K562 (cell line): ENCODE measurements at regions not wholly inside any gene's neighbourhood (a gene's known extent, or its start where the extent isn't known, plus 50 kb on each side); places are given as distances from the start of the nearest gene placed in this dataset.

Experiments used
- ATAC-seq: fragments of 200-7000 bp; cut with Tn5 transposase; 3 replicates; pipeline ENCODE4 v1.9.1; 2020; ENCODE audit warnings: moderate library complexity
- BruUV-seq: library from RNA; stranded (reverse); fragments of 400-500 nt; replicated peaks from 2 replicates; lab custom pipeline; 2021; lab: Mats Ljungman, UMichigan
- CTCF ChIA-PET: fragments of 300-600 bp; formaldehyde crosslinking; extraction: SDS; loops from one replicate; lab custom pipeline; 2021; ENCODE audit warnings: low intra/inter-chr PET ratio; lab: Yijun Ruan, JAX
- POLR2A ChIA-PET: fragments of 300-600, 350-650 bp; sonication (Branson Sonifier 250); formaldehyde crosslinking; extraction: SDS; loops from one replicate; lab custom pipeline; 2021; ENCODE audit warnings: antibody characterized with exemption, inconsistent platforms; lab: Yijun Ruan, JAX
- DNase-seq, 4 experiments: peaks; one replicate each; pipeline versions ENCODE4 v3.0.0 to v3.0.0-alpha.2; 2011 to 2018; ENCODE audit warnings: low spot score in 3 of 4, mixed read lengths in 3 of 4; ENCODE audit errors: extremely low read depth in 1 of 4
- FAIRE-seq: peaks from 2 replicates; lab custom pipeline; 2011; peaks lifted over from hg19 to GRCh38; lab: Jason Lieb, UNC
- H2AFZ ChIP-seq: 2 replicates; pipeline ENCODE4 v1.6.0; 2011; ENCODE audit warnings: low read depth, low read length, control low read depth, inconsistent platforms
- H3K27ac ChIP-seq: fragments of 200-600 bp; 3 replicates; pipeline ENCODE4 v1.8.0; 2011; ENCODE audit warnings: low read depth, mild to moderate bottlenecking, control low read depth, inconsistent platforms, low read length, moderate library complexity, mixed read lengths; ENCODE audit errors: extremely low read depth
- H3K27me3 ChIP-seq, 2 experiments: fragments of 300-600 bp in 1 of 2; 2 replicates in 1 of 2; 3 replicates in 1 of 2; pipeline versions ENCODE4 v1.6.0 to v1.8.0; 2011; ENCODE audit warnings: inconsistent platforms in 2 of 2, low read length in 2 of 2, mild to moderate bottlenecking in 1 of 2, mixed read lengths in 1 of 2, moderate library complexity in 1 of 2; ENCODE audit not compliant: control insufficient read depth in 2 of 2, insufficient read depth in 2 of 2
- H3K36me3 ChIP-seq: fragments of 300-600 bp; 3 replicates; pipeline ENCODE4 v1.8.0; 2011; ENCODE audit warnings: mild to moderate bottlenecking, low read length, inconsistent platforms; ENCODE audit not compliant: control insufficient read depth, insufficient read depth
- H3K4me1 ChIP-seq, 2 experiments: fragments of 200-600 bp in 1 of 2; replicated peaks in 1 of 2; 2 replicates in 1 of 2; 3 replicates in 1 of 2; pipeline versions ENCODE4 v1.5.1 to v1.8.0; 2011; ENCODE audit warnings: inconsistent platforms in 2 of 2, low read length in 2 of 2, mild to moderate bottlenecking in 1 of 2, mixed read lengths in 1 of 2, moderate library complexity in 1 of 2; ENCODE audit not compliant: control insufficient read depth in 2 of 2, insufficient read depth in 2 of 2
- H3K4me2 ChIP-seq: 2 replicates; pipeline ENCODE4 v1.6.1; 2011; ENCODE audit warnings: low read length, control low read depth, inconsistent platforms, mixed read lengths; ENCODE audit not compliant: insufficient read depth
- H3K4me3 ChIP-seq: fragments of 200-600 bp; sonication (generic), shearing (Covaris generic); 2 replicates; pipeline ENCODE4 v1.5.1; 2016; ENCODE audit warnings: control low read depth, inconsistent platforms
- H3K79me2 ChIP-seq: fragments of 200-600 bp; 3 replicates; pipeline ENCODE4 v1.8.0; 2011; ENCODE audit warnings: low read length, inconsistent platforms; ENCODE audit not compliant: control insufficient read depth, insufficient read depth
- H3K9ac ChIP-seq, 2 experiments: 2 replicates each; pipeline versions ENCODE4 v1.6.0 to v1.6.1; 2011; ENCODE audit warnings: low read depth in 2 of 2, low read length in 2 of 2, control low read depth in 1 of 2, inconsistent platforms in 1 of 2, mild to moderate bottlenecking in 1 of 2, mixed read lengths in 1 of 2; ENCODE audit not compliant: insufficient read depth in 1 of 2
- H3K9me1 ChIP-seq: one replicate; pipeline ENCODE4 v1.6.0; 2011; ENCODE audit warnings: inconsistent platforms, mild to moderate bottlenecking, low read length, moderate library complexity; ENCODE audit not compliant: control insufficient read depth, insufficient read depth
- H3K9me3 ChIP-seq: replicated peaks from 2 replicates; pipeline ENCODE4 v1.5.1; 2011; ENCODE audit warnings: low read depth, low read length, inconsistent platforms; ENCODE audit not compliant: control insufficient read depth, insufficient read depth
- H4K20me1 ChIP-seq: replicated peaks from 2 replicates; pipeline ENCODE4 v1.6.1; 2011; ENCODE audit warnings: low read length, inconsistent platforms, mixed read lengths; ENCODE audit not compliant: control insufficient read depth, insufficient read depth
- ARID2 ChIP-seq: fragments of 450-650 bp; IDR thresholded peaks from 2 replicates; pipeline ENCODE4 v1.6.1; 2017; ENCODE audit warnings: antibody characterized with exemption, mild to moderate bottlenecking
- CBX3 ChIP-seq, 2 experiments: IDR thresholded peaks; 1 replicate in 1 of 2; 2 replicates in 1 of 2; pipeline ENCODE4 v1.6.1; 2012; ENCODE audit warnings: inconsistent platforms in 2 of 2, low read length in 2 of 2, borderline replicate concordance in 1 of 2, control low read depth in 1 of 2
- HDAC8 ChIP-seq: fragments of 450-650 bp; IDR thresholded peaks from 2 replicates; pipeline ENCODE4 v1.6.1; 2016; ENCODE audit warnings: mild to moderate bottlenecking, missing genetic modification characterization, moderate library complexity, missing compliant biosample characterization
- POLR3A ChIP-seq: IDR thresholded peaks from 2 replicates; pipeline ENCODE4 v1.6.1; 2011; ENCODE audit warnings: borderline replicate concordance, mild to moderate bottlenecking, moderate library complexity; ENCODE audit not compliant: insufficient read length, insufficient read depth; ENCODE audit errors: extremely low read depth
- RFX1 ChIP-seq: fragments of 450-650 bp; IDR thresholded peaks from 2 replicates; pipeline ENCODE4 v1.6.1; 2016; ENCODE audit warnings: mild to moderate bottlenecking, moderate library complexity
- SPI1 ChIP-seq: IDR thresholded peaks from 2 replicates; pipeline ENCODE4 v1.6.1; 2011; ENCODE audit warnings: low read depth, low read length, control low read depth, borderline replicate concordance
- TEAD2 ChIP-seq: fragments of 450-650 bp; IDR thresholded peaks from 2 replicates; pipeline ENCODE4 v1.6.1; 2016; ENCODE audit warnings: missing genetic modification characterization, control low read depth, missing compliant biosample characterization
- ZNF165 ChIP-seq: fragments of 250-450 bp; sonication (Bioruptor Pico); IDR thresholded peaks from 2 replicates; pipeline ENCODE4 v1.4.0; 2020; ENCODE audit warnings: borderline replicate concordance
- ZNF232 ChIP-seq: sonication (generic); formaldehyde crosslinking; IDR thresholded peaks from 2 replicates; pipeline ENCODE4 v1.8.0; 2022; ENCODE audit warnings: mild to moderate bottlenecking, missing genetic modification reagents
- WGBS: fragments of 100-300 bp; shearing (Covaris generic); methylation state at CpG from one replicate; pipeline ENCODE4 v1.1.6; 2016; ENCODE audit warnings: low coverage, mixed read lengths; ENCODE audit not compliant: insufficient coverage; ENCODE audit errors: missing lambda C conversion rate; 5-methylcytosine and 5-hydroxymethylcytosine counted together
- in situ Hi-C: fragments of 300-500 bp; cut with MboI; formaldehyde crosslinking; loops from 4 replicates; pipeline ENCODE4 v1.15.0; 2018; ENCODE audit warnings: inconsistent platforms, mixed read lengths
- intact Hi-C: fragments of 100-400 bp; cut with micrococcal nuclease; formaldehyde crosslinking; loops from 2 replicates; pipeline ENCODE4 v1.14.2; 2022

- ATAC-seq (no peak), FAIRE-seq (no peak), DNase-seq (no peak)
- TF ChIP-seq SPI1 (peak; percentile 52; the same call in 1 of the 2 replicates), POLR3A (no peak)
- Histone ChIP-seq H3K9me1 (no peaks in the 10 kb centered on the region), H3K4me1 (no peaks in the 10 kb centered on the region), H2AFZ (no peak overlapping the region), H4K20me1 (no peaks in the 10 kb centered on the region), H3K9me3 (no peaks in the 10 kb centered on the region), H3K4me2 (no peak overlapping the region), H3K27ac (no peak overlapping the region), H3K79me2 (no peaks in the 10 kb centered on the region), H3K27me3 (no peaks in the 10 kb centered on the region), H3K36me3 (no peaks in the 10 kb centered on the region), H3K4me3 (no peak overlapping the region), H3K9ac (no peak overlapping the region)
- POLR2A ChIA-PET: interaction anchor here (0.7 kb wide), 1 partner anchor 1474 kb away, joined by 4 read pairs; no protein-coding TSS in a partner anchor
- intact Hi-C loops (no loop called here), in situ Hi-C loops (no loop called here)
- BruUV-seq: no TSS peak
- CTCF ChIA-PET: no interaction called here
- 0% methylated on average over 3 of the region's 3 CpGs for WGBS
Measured at GRCh38 chr20:52890130-52890529, 82.0 kb upstream of the TSHZ2 start.

- no TSS peak for BruUV-seq
- WGBS: 0% methylated on average over 4 of the region's 4 CpGs
- no peaks in the 10 kb centered on the region for H3K9me3 ChIP-seq
- no peak overlapping the region for H3K4me3 ChIP-seq
- H4K20me1 ChIP-seq: no peaks in the 10 kb centered on the region
- H3K79me2 ChIP-seq: no peaks in the 10 kb centered on the region
- no peak for DNase-seq
- H3K4me2 ChIP-seq: no peak overlapping the region
- no peak for ATAC-seq
- intact Hi-C loops (no loop called here), in situ Hi-C loops (no loop called here)
- CTCF ChIA-PET: no interaction called here
- no peak for FAIRE-seq
- H3K27me3 ChIP-seq: no peaks in the 10 kb centered on the region
- POLR2A ChIA-PET: no interaction called here
- H3K9ac ChIP-seq: no peak overlapping the region
- no peaks in the 10 kb centered on the region for H3K4me1 ChIP-seq
- no peak overlapping the region for H2AFZ ChIP-seq
- no peaks in the 10 kb centered on the region for H3K36me3 ChIP-seq
- no peak overlapping the region for H3K27ac ChIP-seq
- H3K9me1 ChIP-seq: no peaks in the 10 kb centered on the region
- TF ChIP-seq RFX1 (no peak), ARID2 (no peak), ZNF165 (CRISPR knock-in tag) (no peak), TEAD2 (no peak), ZNF232 (CRISPR knock-in tag) (no peak), CBX3 (IDR thresholded peaks at IDR 0.05; ENCODE audit: borderline replicate concordance in 1 of 2, low read length in 2 of 2) (no peak), HDAC8 (tag) (no peak)
Measured at GRCh38 chr20:52889225-52889624, 82.9 kb upstream of the TSHZ2 start.
